Astrocyte of the hippocampus (primary cell): ENCODE measurements at regions not wholly inside any gene's neighbourhood (a gene's known extent, or its start where the extent isn't known, plus 50 kb on each side); places are given as distances from the start of the nearest gene placed in this dataset.

Experiments used
- DNase-seq: peaks from one replicate; pipeline ENCODE4 v3.0.0; 2011; ENCODE audit warnings: low read depth, low spot score

- no peak for DNase-seq
Measured at GRCh38 chrX:120021927-120022326, 55.6 kb downstream of the RHOXF2B start.

GRCh38 chrX:120020305-120020704, 57.2 kb downstream of the RHOXF2B start:
- DNase-seq: no peak

DNA sequence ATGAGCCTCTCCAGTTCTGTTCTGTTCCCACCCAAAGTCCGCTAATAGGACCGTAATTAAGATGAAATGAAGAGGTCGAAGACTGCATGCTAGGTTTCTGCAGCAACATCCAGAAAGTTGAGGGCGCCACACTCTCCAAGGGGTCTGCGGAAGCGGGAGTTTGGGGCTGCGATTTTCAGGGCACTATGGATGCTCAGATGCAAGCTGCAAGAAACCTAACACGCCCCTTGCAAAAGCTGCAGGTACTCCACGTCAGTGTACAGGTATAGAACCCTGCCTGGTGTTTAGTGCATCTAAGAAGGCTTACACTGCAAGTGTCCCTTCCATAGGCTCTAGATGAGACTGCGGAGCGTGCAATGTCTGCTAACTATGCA, 61.4 kb downstream of the RHOXF2B start:
- no peak for DNase-seq

DNA sequence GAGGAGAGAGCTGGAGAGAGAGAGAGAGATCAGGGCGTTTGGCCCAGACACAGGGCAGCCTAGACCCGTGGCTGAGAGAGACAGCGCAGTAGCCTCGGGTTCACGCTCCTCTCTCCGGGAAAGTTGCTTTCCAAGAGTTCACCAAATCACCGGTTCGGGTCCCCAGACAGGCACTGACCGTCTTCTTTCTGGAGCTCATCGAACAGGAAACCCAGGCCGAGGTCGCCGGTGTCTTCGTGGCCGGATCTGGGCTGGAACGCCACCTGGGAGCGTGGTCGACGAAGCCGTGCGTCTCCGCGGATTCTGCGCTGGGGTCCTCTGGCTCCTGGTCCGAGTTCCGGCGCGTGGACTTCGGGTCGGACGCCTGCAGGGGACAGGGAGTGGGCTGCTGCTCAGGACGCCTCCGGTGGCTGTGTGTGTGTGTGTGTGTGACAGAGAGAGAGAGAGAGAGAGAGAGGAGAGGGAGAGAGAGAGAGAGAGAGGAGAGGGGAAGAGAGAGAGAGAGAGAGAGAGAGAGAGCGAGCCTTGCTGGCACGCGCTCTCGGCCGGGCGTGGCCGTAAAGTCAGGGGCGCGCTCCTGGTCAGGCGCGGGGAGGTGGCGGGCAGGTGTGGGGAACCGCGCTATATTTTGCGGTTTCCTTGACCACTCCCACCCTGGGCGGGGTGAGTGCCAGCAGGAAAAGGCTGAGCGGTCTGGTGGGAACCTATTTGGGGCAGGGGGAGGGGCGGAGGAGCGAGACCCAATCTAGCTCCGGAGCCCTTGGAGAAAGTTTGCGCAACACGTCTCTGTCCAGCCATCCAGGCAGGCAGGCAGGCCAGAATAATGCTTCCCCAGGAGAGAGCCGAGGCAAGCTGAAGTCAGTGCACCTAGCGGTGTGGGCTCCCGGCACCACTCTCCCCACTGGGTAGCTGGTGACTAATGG, 62.1 kb downstream of the RHOXF2B start:
- no peak for DNase-seq

DNA sequence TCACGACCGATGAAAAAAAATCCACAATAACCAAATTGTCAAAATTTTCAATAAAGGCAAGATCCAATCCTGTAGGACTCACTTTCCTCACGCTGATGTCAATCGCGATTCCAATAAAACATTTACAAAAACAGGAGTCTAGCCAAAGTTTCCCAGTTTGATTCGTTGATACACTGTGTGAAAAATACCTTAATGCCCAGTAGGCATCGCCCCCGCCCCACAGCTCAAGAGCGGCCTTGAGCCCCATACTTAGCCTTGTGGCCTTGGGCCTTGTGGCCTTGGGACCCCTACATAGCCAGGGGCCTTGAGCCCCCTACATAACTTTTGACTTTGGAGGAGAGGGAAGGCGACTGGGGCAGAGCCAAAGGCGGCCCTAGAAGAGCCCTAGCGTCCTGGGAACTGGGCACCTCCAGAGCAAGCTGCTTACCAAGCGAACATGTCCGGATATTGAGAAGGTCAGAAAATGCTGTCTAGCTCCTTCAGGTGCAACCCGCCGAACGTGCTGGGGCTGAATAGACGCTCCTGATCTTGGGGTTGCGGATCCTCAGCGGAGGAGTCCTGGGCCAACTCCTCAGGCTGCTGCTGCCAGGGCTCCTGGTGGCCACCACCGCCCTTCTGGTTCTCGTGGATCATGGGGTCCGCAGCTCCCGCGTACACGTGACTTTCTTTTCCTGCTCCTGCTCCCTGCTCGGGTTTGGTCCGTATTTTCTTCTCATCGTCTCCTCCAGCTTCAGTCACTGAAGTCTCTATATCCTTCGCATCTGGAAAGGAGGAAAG, 62.9 kb downstream of the RHOXF2B start:
- no peak for DNase-seq

GRCh38 chrX:120001787-120002186, 58.2 kb upstream of the NKAP start:
- DNase-seq: no peak

GRCh38 chrX:120000490-120001246, 57.1 kb upstream of the NKAP start:
- DNase-seq: peak; percentile 42

- DNase-seq: no peak
Measured at GRCh38 chrX:119999087-119999634, 55.6 kb upstream of the NKAP start.

GRCh38 chrX:119997570-119997969, 54.0 kb upstream of the NKAP start:
- DNase-seq: no peak

- no peak for DNase-seq
Measured at GRCh38 chrX:119996600-119997524, 53.3 kb upstream of the NKAP start.

GRCh38 chrX:119996069-119996468, 52.5 kb upstream of the NKAP start:
- no peak for DNase-seq
